ENCODE measurements at regions not wholly inside any gene's neighbourhood (a gene's known extent, or its start where the extent isn't known, plus 50 kb on each side); places are given as distances from the start of the nearest gene placed in this dataset.
A peak's percentile ranks its signal among the peaks of the same experiment; 100 is the strongest.

DNA sequence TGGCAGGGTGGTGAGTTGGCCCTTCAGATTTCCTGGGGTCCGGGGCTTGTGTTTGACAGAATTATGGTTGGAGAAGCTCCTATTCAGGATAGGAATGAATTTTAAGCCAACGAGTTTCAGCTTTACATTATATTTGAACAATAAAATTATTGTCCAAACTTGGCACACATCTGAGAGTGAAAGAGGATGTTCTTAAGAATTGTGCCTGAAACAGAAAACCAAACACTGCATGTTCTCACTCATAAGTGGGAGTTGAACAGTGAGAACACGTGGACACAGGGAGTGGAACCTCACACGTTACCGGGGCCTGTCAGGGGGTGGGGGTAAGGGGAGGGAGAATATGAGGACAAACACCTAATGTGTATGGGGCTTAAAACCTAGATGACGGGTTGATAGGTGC, 111.8 kb upstream of the ACTBL2 start:
- Histone ChIP-seq H3K79me2 (no peaks in the 10 kb centered on the region), H3K4me1 (ENCODE audit: insufficient read depth) (no peaks in the 10 kb centered on the region), H3K9me3 (ENCODE audit: low read depth) (no peaks in the 10 kb centered on the region), H3K36me3 (replicated peaks; ENCODE audit: insufficient read depth, low read depth) (no peaks in the 10 kb centered on the region), H3K27me3 (no peaks in the 10 kb centered on the region), H3K27ac (no peak overlapping the region), H4K20me1 (ENCODE audit: insufficient read depth, poor library complexity, severe bottlenecking) (no peaks in the 10 kb centered on the region), H2AFZ (no peak overlapping the region), H3K4me2 (no peak overlapping the region), H3K9me2 (replicated peaks; ENCODE audit: insufficient read depth) (no peaks in the 10 kb centered on the region), H3K4me3 (no peak overlapping the region)
- DNase-seq (ENCODE audit: low spot score) = no peak
- TF ChIP-seq EZH2 (IDR thresholded peaks at IDR 0.05; ENCODE audit: borderline replicate concordance) = no peak
- TF ChIP-seq, protein P1, sequence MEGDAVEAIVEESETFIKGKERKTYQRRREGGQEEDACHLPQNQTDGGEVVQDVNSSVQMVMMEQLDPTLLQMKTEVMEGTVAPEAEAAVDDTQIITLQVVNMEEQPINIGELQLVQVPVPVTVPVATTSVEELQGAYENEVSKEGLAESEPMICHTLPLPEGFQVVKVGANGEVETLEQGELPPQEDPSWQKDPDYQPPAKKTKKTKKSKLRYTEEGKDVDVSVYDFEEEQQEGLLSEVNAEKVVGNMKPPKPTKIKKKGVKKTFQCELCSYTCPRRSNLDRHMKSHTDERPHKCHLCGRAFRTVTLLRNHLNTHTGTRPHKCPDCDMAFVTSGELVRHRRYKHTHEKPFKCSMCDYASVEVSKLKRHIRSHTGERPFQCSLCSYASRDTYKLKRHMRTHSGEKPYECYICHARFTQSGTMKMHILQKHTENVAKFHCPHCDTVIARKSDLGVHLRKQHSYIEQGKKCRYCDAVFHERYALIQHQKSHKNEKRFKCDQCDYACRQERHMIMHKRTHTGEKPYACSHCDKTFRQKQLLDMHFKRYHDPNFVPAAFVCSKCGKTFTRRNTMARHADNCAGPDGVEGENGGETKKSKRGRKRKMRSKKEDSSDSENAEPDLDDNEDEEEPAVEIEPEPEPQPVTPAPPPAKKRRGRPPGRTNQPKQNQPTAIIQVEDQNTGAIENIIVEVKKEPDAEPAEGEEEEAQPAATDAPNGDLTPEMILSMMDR (IDR thresholded peaks at IDR 0.05; ENCODE audit: poor library complexity) = no peak
- TF ChIP-seq EZH2phosphoT487 (IDR thresholded peaks at IDR 0.05; ENCODE audit: low read depth, severe bottlenecking, unreplicated experiment) = no peak
- 79% methylated on average over 6 of the region's 6 CpGs for WGBS (ENCODE audit: low lambda C conversion rate, missing lambda C conversion rate)

- Histone ChIP-seq H3K4me2 (no peak overlapping the region), H3K27ac (no peak overlapping the region), H3K36me3 (replicated peaks; ENCODE audit: insufficient read depth, low read depth) (no peaks in the 10 kb centered on the region), H3K9me3 (ENCODE audit: low read depth) (no peaks in the 10 kb centered on the region), H4K20me1 (ENCODE audit: insufficient read depth, poor library complexity, severe bottlenecking) (no peaks in the 10 kb centered on the region), H3K79me2 (no peaks in the 10 kb centered on the region), H3K9me2 (replicated peaks; ENCODE audit: insufficient read depth) (no peaks in the 10 kb centered on the region), H3K4me1 (ENCODE audit: insufficient read depth) (no peaks in the 10 kb centered on the region), H2AFZ (no peak overlapping the region), H3K27me3 (no peaks in the 10 kb centered on the region), H3K4me3 (no peak overlapping the region)
- TF ChIP-seq EZH2phosphoT487 (IDR thresholded peaks at IDR 0.05; ENCODE audit: low read depth, severe bottlenecking, unreplicated experiment) = no peak
- TF ChIP-seq EZH2 (IDR thresholded peaks at IDR 0.05; ENCODE audit: borderline replicate concordance) = no peak
- TF ChIP-seq, protein P1 (IDR thresholded peaks at IDR 0.05; ENCODE audit: poor library complexity) = no peak
- WGBS (ENCODE audit: low lambda C conversion rate, missing lambda C conversion rate) = 87% methylated on average over 3 of the region's 3 CpGs
- DNase-seq (ENCODE audit: low spot score) = no peak
These were observed 109.6 kb upstream of the ACTBL2 start for GRCh38 chr5:57592236-57592635.

- WGBS (ENCODE audit: low lambda C conversion rate, missing lambda C conversion rate) = 50% methylated on average over 1 of the region's 1 CpG
- peak overlapping the region; percentile 15 for H3K27ac ChIP-seq
- TF ChIP-seq, protein P1 (IDR thresholded peaks at IDR 0.05; ENCODE audit: poor library complexity) = no peak
- TF ChIP-seq EZH2phosphoT487 (IDR thresholded peaks at IDR 0.05; ENCODE audit: low read depth, severe bottlenecking, unreplicated experiment) (no peak), EZH2 (IDR thresholded peaks at IDR 0.05; ENCODE audit: borderline replicate concordance) (no peak)
These were observed 104.0 kb upstream of the ACTBL2 start for GRCh38 chr5:57586649-57587048.

DNA sequence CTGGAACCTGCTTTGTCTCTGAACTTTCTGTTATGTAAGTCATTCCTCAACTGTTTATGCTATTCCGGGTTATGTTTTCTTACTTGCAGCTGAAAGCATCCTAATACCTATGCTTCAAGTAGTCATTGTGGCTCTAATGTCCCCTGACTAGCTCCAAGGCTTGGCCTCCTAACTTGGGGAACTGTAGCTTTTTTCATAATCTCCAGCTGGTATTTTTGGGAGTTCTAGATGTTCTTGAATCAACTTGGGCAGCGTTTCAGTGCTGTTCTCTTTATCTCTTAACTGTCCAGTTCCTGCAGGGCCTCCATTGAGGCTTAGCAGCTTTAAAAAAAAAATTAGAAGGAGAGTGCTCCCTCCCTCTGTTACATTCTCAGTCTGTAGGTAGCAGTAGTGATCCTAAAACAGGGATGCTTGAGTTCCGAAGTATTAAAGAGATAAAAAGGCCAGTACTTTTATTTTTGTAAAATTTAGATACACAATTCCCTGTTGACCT, 100.0 kb upstream of the ACTBL2 start:
- 90% methylated on average over 3 of the region's 3 CpGs for WGBS (ENCODE audit: low lambda C conversion rate, missing lambda C conversion rate)
- Histone ChIP-seq H3K4me3 (no peak overlapping the region), H3K36me3 (replicated peaks; ENCODE audit: insufficient read depth, low read depth) (no peaks in the 10 kb centered on the region), H2AFZ (no peak overlapping the region), H3K4me1 (ENCODE audit: insufficient read depth) (no peaks in the 10 kb centered on the region), H3K79me2 (no peaks in the 10 kb centered on the region), H3K9me3 (ENCODE audit: low read depth) (no peaks in the 10 kb centered on the region), H3K9me2 (replicated peaks; ENCODE audit: insufficient read depth) (no peaks in the 10 kb centered on the region), H4K20me1 (ENCODE audit: insufficient read depth, poor library complexity, severe bottlenecking) (no peaks in the 10 kb centered on the region), H3K27me3 (no peaks in the 10 kb centered on the region), H3K4me2 (no peak overlapping the region), H3K27ac (no peak overlapping the region)
- TF ChIP-seq, protein P1 (IDR thresholded peaks at IDR 0.05; ENCODE audit: poor library complexity) = no peak
- TF ChIP-seq EZH2 (IDR thresholded peaks at IDR 0.05; ENCODE audit: borderline replicate concordance) = no peak
- no peak for TF ChIP-seq EZH2phosphoT487 (IDR thresholded peaks at IDR 0.05; ENCODE audit: low read depth, severe bottlenecking, unreplicated experiment)
- DNase-seq (ENCODE audit: low spot score) = no peak

More at GRCh38 chr5:57586649-57587048, 104.0 kb upstream of the ACTBL2 start:
- Histone ChIP-seq H3K36me3 (replicated peaks; ENCODE audit: insufficient read depth, low read depth) (no peaks in the 10 kb centered on the region), H3K4me2 (no peak overlapping the region), H3K4me1 (ENCODE audit: insufficient read depth) (no peaks in the 10 kb centered on the region), H3K9me3 (ENCODE audit: low read depth) (no peaks in the 10 kb centered on the region), H3K27me3 (no peaks in the 10 kb centered on the region), H3K9me2 (replicated peaks; ENCODE audit: insufficient read depth) (no peaks in the 10 kb centered on the region), H2AFZ (no peak overlapping the region), H3K4me3 (no peak overlapping the region), H3K79me2 (no peaks in the 10 kb centered on the region), H4K20me1 (ENCODE audit: insufficient read depth, poor library complexity, severe bottlenecking) (no peaks in the 10 kb centered on the region)
- DNase-seq (ENCODE audit: low spot score) = no peak

Data from hepatocyte (in vitro differentiated cells).